BJ (cell line): ENCODE measurements at regions not wholly inside any gene's neighbourhood (a gene's known extent, or its start where the extent isn't known, plus 50 kb on each side); places are given as distances from the start of the nearest gene placed in this dataset. TPM values are rescaled to one million over a fixed set of nuclear protein-coding genes. Genes with fewer than 3 reads are reported as not detected.

Experiments
- CTCF ChIA-PET: fragments of 350-600 bp; formaldehyde crosslinking; extraction: SDS; loops from one replicate; lab custom pipeline; 2021; ENCODE audit warnings: antibody characterized with exemption, inconsistent platforms; lab: Yijun Ruan, JAX
- POLR2A ChIA-PET: fragments of 300-600 bp; sonication (Branson Sonifier 250); formaldehyde crosslinking; extraction: SDS; loops from one replicate; lab custom pipeline; 2021; ENCODE audit warnings: antibody characterized with exemption; lab: Charles Lee
- DNase-seq: peaks from one replicate; pipeline ENCODE4 v3.0.0-alpha.2; 2011; ENCODE audit warnings: low read depth
- H3K27me3 ChIP-seq: 2 replicates; pipeline ENCODE4 v1.6.0; 2011; ENCODE audit warnings: low read length; ENCODE audit not compliant: control insufficient read depth, insufficient read depth
- H3K36me3 ChIP-seq: 2 replicates; pipeline ENCODE4 v1.5.1; 2011; ENCODE audit warnings: low read length; ENCODE audit not compliant: control insufficient read depth, insufficient read depth
- H3K4me3 ChIP-seq: 2 replicates; pipeline ENCODE4 v1.5.1; 2011; ENCODE audit warnings: low read depth, mild to moderate bottlenecking, control low read depth, low read length
- CTCF ChIP-seq: IDR thresholded peaks from 2 replicates; pipeline ENCODE4 v1.5.1; 2011; ENCODE audit warnings: low read depth, mild to moderate bottlenecking, control low read depth, inconsistent platforms, low read length, moderate library complexity; ENCODE audit not compliant: insufficient read depth
- small RNA-seq: library from RNA; depleted of rRNA; stranded (forward); fragments of <200 nt; gene quantifications from one replicate; pipeline ENCODE3, GENCODE V24; 2012; ENCODE audit warnings: low replicate concordance, low read depth; ENCODE audit not compliant: insufficient read length

DNA sequence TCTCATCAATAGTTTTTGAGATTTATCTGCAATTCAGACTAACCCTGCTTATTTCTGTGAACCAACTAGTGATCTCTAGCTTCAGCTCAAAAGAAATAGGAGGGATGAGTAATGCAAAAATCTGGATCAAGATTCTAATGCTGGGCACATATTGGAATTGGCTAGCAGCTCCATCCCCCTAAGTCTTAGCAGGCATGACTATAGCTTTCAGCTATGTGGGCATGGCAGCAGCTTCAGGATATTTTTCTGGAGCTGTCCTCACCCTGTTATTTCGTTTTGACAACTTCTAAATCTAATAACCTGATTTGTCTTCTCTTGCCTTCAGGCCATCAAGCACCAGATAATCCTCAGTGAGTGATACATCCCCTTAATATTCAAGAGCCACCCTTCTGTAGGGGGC, 50.8 kb upstream of the GNPDA2 start:
- TF ChIP-seq CTCF = no peak
- no peak for DNase-seq
- H3K27me3 ChIP-seq = no peaks in the 10 kb centered on the region
- CTCF ChIA-PET = no interaction called here
- H3K4me3 ChIP-seq = no peak overlapping the region
- POLR2A ChIA-PET = no interaction called here
- no peaks in the 10 kb centered on the region for H3K36me3 ChIP-seq

Small RNA genes in the stretch of these regions (small RNA-seq; reads per million reads assigned to genes)
- not detected for gene RNU6-931P
